Germinal center (tissue), 1 donor: ENCODE measurements at regions not wholly inside any gene's neighbourhood (a gene's known extent, or its start where the extent isn't known, plus 50 kb on each side); places are given as distances from the start of the nearest gene placed in this dataset.

ENCODE experiments used
- DNase-seq: peaks from one replicate; pipeline ENCODE4 v3.0.0; 2012; ENCODE audit warnings: mixed read lengths, low spot score

DNA sequence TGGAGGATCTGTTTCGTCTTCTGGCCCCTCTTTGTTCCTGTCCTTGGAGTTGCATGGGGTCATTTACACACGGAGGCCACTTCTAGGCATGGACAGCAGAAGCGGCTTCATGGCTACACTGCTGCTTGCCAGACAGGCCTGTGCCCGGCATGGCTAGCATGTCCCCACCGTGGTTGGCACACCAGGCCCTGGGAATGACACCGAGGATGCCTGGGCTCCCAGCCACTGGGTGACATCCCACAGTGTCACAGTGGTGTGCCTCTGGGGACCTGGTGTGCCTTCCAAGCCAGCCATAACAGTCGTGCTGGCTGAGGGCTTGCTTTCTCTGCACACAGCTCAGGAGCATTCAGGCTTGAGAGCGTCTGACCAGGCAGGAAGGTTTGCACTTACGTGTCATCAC lies 910.1 kb downstream of the TBC1D22A start:
- DNase-seq = no peak

DNA sequence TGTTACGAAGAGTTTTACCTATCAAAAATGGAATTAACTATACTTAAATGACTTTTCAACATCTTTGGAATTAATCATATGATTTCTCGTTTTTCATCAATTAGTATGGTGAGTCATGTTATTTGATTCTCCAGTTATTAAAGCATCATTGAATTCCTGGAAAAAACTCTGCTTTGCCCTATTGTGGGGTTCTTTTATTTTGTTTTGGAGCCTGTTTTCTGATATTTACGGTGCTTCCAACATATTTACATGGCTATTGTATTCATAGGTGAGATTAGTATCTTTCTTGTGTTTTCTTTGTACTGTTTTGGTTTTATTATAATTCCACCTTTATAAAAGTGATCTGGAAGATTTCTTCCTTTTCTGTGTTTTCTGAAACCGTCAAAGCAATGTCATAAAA lies 902.7 kb downstream of the TBC1D22A start:
- DNase-seq = no peak

DNA sequence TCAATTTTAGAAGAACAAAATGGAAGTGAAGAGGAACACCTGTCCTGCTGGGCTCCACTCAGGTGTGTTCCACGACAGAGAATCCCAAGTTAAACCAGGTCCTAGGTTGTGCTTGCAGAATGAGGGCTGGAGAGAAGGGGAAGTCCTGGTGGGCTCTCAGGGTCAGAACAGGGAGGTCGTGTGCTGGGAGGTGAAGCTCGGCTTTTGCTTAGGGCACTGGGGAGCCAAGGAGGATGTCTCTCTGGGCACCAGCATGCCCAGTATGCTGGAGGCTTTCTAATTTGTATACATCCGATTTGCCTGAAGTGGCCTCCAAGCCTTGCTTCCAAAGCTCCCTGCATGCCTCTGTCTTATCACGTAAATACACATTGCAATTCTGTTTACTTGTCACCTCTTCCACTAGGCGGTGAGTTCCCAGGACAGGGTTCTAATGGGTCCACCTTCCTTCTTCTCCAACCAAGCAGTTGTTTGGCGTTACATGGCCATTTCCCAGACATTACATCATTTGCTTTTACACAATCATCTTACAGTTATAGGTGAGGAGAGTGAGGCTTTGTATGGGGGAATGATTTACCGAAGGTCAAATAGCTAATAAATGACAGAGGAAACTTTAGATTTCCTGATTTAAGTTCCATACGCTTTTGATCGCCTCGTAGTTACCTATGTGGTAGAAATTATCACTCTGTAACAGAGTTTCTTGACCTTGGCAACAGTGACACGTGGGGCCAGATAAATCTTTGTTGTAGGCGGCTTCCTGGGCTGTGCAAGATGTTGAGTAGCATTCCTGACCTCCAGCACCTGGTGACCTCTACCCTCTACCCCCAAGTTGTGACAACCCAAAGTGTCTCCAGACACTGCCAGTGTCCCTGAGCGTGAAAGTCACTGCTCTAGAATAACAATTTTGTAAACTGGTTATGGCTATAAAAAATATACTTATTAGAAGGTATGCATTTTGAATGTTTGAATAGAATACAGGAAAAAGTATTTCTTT lies 901.5 kb downstream of the TBC1D22A start:
- no peak for DNase-seq

DNA sequence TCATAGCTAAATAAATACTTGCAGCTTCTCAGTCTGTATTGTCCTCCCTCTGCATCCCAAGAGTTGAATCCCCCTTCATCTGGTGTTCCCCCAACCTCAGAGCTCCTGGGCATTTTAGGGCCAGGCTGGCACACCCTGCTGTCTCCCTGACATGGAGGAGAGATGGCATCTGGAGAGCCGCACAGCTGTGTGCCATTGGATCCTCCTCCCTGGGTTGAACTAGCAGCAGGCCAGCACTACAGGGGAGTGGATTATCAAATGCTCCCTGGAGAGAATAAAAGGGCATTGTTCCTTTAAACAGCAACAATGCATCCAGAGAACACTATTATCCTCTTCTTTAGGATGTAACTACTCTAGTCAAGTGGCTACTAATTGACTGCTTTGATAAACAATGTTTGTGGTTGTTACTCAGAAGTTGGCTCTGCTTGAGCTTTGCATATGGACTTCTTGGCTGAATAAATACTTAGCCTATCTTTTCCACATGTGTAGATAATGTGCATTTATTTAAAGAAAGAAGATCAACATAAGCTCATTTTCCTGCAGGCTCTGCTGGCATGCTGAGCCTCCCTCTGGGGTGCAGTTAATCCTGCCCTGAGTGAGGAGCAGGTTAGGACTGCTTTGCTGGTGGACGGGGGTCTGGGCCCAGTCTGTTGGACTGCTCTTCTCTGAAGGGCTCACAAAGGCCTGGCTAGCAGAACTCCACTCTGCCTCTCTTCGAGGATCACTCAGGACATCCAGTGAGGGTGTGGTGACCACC lies 897.2 kb downstream of the TBC1D22A start:
- DNase-seq = no peak

DNA sequence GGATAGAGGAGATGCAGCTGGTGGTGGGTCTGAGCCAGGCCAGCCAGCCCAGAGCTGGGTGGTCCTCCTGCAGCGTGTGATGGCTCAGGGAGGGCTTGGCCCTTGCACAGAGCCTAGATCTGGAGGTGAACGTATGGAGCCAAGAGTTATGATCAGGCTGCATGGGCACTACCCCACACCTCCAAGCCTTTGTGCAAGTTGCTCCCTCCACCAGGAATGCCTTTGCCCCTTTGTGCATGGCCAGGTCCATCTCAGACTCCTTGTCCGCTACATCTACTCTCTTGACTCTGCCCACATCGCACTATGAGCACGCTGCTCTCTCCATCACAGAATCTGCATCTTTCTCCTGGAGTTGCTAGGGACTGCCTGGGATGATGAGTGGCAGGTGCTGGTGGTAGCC lies 895.7 kb downstream of the TBC1D22A start:
- no peak for DNase-seq

DNA sequence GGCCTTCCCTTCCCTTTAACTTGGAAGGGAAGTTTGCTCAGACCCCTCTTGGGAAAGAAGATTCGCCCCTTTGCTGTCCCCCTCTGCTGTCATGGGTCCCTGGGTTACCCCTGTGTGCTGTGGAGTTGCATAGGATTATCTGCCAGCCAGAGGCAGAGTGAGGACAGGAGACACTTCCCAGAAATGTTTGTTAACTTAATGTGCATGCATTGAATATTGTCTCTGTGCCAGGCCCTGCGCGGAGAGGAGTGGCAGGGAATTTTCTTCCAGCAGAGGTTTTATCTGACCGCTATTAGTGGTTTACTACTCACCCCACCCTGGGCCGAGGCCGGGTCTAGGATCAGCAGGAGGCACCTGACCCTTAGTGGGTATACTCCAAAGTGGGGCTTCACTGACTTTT lies 894.8 kb downstream of the TBC1D22A start:
- DNase-seq = no peak

DNA sequence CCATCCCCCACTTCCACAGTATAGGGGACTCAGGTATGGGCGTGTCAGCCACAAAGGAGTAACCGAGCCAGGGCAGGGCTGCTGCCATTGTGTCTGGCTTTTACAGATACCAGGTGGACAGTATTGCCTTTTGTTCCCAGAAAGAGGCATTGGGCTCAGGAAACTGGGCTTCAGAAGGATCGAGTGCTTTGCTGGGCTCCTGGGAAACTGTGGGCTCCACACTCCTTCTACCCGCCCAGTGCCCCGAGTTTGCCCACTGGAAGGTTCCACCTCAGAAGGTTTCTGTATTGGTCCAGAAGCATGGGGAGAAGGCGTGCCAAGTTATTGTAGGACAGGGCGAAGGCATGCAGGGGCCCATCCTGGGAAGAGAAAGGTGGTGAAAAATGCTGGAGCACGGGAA lies 894.4 kb downstream of the TBC1D22A start:
- DNase-seq = no peak

DNA sequence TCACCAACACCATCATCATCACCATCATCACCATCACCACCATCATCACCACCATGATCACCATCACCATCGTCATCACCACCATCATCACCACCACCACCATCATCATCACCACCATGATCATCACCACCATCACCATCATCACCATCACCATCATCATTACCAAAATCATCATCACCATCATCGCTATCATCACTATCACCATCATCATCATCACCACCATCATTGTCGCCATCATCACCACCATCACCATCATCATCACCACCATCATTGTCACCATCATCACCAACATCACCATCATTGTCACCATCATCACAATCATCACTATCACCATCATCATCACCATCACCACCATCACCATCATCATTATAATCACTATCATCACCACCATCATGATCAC lies 893.5 kb downstream of the TBC1D22A start:
- DNase-seq = no peak

DNA sequence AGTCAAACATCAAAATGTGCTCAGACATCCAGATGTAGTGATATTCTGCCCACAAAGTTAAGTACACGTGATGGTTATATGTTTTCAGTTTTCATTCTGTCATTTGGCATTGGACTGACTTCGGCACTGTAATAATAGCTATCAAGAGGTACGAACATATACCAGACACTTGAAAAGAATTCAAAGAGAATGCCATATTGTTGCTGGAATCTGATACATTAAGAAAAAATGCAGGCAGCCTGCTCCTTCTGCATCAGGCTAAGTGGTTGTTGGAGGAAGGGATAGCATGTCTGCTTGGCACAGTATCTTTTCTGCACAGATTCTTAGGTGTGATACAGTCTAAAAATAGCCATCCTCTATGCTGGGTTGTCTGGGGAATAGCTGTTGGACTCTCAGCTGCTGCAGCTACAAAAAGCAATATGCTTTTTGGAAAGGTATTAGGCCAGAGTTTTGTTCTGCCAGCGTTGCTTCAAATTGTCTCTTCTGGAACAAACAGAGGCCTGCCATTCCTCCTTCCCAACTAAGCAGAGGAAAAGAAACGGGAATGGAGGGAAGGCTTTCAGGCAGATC lies 892.6 kb downstream of the TBC1D22A start:
- no peak for DNase-seq

DNA sequence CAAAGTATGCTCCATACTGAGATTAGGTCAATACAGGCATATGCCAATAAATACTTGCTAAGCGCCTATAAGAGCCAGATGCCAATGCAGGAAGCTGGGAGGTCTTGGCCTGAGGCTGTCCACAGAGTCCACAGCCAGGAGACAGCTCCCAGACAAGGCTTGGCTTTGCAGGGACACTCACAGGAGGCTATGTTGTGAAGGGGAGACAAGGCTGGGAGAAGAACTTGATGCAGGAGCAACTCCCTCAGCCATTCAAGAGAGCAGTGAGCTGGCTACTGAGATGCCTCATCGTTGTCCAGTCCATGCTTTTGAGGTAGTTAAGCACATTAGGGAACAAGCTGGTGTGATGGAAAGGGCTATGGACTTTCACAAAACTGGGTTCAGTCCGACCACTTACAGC lies 891.5 kb downstream of the TBC1D22A start:
- no peak for DNase-seq

DNA sequence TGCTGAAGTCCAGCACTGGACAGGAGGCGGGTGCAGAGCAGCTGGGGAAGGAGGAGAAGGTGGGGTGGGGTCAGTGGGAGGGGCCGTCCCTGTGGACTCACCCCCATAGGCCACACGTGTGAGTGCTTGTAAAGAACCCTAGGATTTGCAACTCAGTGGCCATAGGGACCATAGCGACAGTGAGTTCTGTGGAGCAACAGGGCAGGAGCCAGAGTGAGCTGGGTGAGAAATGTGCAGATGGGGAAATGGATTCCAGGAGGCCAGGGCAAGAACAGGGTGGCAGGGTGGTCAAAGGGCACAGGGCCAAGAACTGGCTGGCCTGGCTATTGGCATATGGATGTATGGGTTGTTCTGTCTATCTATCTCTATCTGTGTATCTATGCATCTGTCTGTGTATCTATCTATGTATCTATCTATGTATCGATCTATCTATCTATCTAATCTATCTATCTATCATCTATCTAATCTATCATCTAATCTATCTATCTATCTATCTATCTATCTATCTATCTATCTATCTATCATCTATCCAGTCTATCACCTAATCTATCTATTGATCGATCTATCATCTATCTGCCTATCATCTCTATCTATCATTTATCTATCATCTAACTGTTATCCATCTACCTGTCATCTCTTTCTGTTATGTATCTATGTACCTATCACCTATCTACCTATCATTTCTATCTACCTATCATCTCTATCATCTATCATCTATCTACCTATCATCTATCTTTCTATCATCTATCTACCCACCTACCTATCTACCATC lies 889.0 kb downstream of the TBC1D22A start:
- no peak for DNase-seq

DNA sequence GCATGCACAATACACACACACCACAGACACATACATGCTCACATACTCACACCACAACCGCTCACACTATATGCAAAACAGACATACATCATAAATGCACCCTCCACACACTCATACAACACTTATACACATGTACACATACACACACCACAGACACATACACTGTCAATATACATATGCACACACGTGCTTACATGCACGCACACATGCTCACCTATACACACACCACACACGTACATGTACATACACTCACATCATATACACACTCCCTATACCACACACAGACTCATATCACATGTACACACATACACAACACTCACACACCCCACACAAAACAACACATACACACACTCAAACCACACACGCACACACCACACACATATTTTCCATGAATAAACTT lies 885.3 kb downstream of the TBC1D22A start:
- no peak for DNase-seq

DNA sequence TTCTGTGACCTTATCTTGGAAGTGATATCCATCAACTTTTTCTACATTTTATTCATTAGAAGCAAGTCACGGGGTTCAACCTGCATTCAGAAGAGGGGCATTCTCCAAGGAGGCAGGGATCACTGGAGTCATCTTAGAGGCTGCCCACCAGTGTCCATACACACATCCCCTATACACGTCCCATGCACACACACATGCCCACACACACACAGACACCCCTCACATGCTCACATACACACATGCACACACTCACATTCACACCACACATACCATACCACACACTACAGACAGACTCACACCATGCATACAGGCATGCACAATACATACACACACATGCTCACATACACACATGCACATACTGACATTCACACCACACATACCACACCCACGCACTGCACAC lies 884.7 kb downstream of the TBC1D22A start:
- DNase-seq = no peak

DNA sequence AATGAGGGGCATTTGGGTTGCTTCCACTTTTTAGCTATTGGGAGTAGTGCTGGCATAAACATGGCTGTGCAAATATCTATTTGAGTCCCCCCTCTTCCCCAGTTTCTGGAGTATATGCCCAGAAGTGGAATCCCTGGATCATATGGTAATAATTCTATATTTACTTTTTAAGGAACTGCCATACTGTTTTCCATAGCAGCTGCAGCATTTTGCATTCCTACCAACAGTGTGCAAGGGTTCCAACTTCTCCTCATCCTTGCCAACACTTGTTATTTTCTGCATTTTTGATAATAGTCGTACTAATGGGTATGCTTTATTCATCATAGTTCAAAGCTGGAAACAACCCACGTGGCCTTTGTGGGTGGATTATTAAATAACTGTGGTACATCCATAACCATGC lies 883.5 kb downstream of the TBC1D22A start:
- no peak for DNase-seq

DNA sequence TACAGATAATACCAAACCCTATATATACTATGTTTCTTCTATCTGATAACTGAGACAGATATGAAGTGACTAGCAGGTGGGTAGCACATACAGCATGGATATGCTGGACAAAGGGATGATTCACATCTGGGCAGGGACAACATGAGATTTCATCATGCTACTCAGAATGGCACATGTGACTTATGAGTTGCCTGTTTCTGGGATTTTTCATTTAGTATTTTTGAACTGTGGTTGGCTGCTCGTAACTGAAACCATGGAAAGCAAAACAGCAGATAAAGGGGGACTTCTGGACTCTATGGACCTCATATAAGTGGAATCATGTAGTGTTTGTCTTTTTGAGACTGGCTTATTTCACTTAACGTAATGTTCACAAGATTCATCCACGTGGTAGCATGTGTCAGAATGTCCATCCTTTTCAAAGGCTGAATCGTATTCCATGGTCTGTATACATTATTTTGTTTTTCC lies 883.0 kb downstream of the TBC1D22A start:
- no peak for DNase-seq

DNA sequence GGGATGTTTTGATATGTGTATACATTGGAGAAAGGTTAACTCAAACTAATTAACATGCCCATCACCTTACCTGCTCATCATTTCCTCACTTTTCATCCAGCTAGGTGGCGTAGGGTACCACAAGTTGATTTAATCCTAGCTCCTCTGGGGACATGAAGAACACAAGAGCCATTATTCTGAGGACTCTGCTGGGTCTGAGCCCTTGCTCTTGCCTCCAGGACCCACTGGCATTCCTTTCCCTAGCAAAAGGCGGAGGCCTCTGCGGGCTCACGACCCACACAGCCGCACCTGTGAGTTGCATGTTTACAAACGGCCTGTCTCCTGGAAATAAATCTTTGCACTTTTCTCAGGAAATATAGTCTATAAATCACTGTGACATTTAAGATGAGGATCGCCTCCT lies 871.9 kb downstream of the TBC1D22A start:
- no peak for DNase-seq

DNA sequence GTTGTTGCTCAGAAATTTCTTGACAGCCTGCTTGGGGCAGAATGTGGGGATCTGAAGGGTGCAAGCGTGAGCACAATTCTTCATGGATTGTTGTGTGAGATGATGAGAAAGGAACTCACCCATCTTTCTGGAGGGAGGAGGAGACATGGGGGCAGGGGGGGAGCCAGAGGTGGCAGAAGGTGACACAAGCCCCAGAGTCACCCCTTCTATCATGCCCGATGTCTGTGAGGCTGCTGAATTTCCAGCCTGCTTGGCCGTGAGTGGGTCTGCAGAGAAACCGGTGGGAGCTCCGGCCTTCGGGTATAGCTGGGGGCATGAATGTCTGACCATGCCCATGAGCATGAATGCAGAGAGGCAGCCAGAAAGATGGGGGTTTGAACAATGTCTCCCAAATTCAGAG lies 870.7 kb downstream of the TBC1D22A start:
- DNase-seq = no peak

DNA sequence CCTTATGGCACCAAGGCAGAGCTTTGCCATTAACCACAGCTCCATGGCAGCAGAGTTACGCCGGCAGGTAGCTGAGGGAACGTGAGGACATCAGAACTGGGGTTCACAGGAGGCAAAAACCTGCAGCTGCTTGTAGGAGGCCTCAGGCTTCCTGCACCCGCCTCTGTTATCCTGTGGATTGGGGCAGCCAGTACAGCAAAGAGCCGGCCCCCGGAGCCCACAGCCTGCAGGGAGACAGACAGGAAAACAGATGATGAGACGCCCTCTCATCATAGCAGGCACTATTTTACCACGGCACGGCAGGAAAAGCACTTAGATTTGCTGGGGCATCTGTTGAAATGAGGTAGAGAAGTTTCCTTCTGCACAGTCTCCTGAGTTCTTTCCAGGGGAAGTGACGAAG lies 870.3 kb downstream of the TBC1D22A start:
- no peak for DNase-seq

DNA sequence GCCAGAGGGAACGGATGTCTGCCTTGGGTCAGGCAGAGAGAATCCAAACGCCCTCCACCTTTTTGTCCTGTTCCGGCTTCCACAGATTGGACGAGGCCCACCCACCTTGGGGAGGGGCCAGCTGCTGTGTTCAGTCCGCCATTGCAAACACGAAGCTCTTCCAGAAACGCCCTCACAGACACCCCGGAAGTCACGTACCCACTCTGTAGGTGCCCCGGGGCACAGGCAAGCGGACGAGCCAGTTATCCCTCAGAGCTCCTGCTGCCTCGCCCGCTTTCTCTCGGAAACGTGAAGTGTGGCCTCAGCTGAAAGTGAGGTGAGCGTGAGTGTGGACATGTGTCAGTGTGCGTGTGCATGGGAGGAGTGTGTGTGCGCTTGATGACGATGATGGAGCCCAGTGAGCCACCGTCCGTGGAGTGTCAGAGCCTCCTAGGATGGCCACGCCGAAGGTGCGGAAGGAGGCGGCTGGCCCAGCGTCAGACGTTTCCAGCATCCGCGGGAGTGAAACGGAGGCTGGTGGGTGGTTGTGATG lies 869.2 kb downstream of the TBC1D22A start:
- DNase-seq = no peak

DNA sequence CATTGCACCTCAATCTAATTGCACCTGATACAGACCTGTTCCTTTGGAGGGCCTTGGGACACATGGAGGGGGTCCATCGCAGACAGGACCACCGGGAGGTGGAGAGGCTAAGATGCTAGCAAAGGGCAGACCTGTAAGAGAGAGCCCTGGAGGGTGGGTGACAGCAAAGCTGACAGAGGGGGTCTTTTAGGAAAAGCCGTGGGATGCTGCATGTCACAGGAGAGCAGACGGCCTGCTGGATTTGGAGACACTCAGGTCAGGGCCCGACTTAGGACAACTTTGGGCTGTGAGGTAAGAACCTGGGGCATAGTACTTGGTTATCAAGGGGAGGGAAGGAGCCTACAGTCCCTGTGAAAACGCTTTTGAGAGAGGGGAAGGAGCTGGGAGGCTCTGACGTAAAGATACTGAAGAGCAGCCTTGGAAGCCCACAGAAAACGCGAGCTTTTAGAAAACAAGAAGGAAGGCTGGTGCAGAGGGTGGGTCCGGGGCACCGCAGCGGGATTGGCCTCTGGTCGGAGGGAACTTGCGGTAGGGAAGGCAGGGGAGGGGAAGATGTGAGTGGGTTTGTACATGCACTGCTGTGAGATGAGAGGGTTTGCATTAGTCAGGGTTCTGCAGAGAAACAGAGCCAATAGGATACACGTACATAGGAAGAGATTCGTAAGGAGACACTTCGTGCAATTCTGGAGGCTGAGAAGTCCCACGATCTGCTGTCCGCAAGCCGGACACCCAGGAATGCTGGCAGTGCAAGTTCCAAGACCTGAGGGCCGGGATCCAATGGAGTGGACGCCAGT lies 868.5 kb downstream of the TBC1D22A start:
- DNase-seq = no peak
